ENCODE measurements at regions not wholly inside any gene's neighbourhood (a gene's known extent, or its start where the extent isn't known, plus 50 kb on each side); places are given as distances from the start of the nearest gene placed in this dataset.

- TF ChIP-seq ZBTB33 (IDR thresholded peaks at IDR 0.05; ENCODE audit: borderline replicate concordance, low read depth) = no peak
- no peak for TF ChIP-seq TEAD4 (IDR thresholded peaks at IDR 0.05; ENCODE audit: borderline replicate concordance, insufficient read depth)
- no peak for TF ChIP-seq USF1 (IDR thresholded peaks at IDR 0.05; ENCODE audit: borderline replicate concordance, low read depth)
- TF ChIP-seq MXI1 (IDR thresholded peaks at IDR 0.05; ENCODE audit: low read depth, low read length) = no peak
- no peak for TF ChIP-seq SMC3 (IDR thresholded peaks at IDR 0.05; ENCODE audit: low read depth, low read length)
- no peak for TF ChIP-seq RCOR1 (IDR thresholded peaks at IDR 0.05; ENCODE audit: low read length)
Measured at GRCh38 chr10:7471720-7472367, 61.0 kb upstream of the SFMBT2 start (continued).

- no peak overlapping the region for H3K4me2 ChIP-seq
- CTCF ChIA-PET = no interaction called here
- no peak for TF ChIP-seq USF1 (IDR thresholded peaks at IDR 0.05; ENCODE audit: borderline replicate concordance, low read depth)
- no peak for TF ChIP-seq FOSL2 (IDR thresholded peaks at IDR 0.05; ENCODE audit: borderline replicate concordance, low read depth)
- TF ChIP-seq EZH2phosphoT487 (IDR thresholded peaks at IDR 0.05; ENCODE audit: borderline replicate concordance, low read depth) = no peak
- TF ChIP-seq MAX (IDR thresholded peaks at IDR 0.05; ENCODE audit: low read depth) = no peak
- TF ChIP-seq TEAD4 (IDR thresholded peaks at IDR 0.05; ENCODE audit: borderline replicate concordance, insufficient read depth) = no peak
- TF ChIP-seq REST (IDR thresholded peaks at IDR 0.05; ENCODE audit: low read depth, low read length) = no peak
- no peak for TF ChIP-seq RXRA (IDR thresholded peaks at IDR 0.05; ENCODE audit: borderline replicate concordance, low read depth)
- no peak for TF ChIP-seq TAF1 (IDR thresholded peaks at IDR 0.05; ENCODE audit: borderline replicate concordance, low read depth, low read length)
- TF ChIP-seq POLR2AphosphoS5 (IDR thresholded peaks at IDR 0.05; ENCODE audit: low read depth, low read length) = no peak
- no peak for TF ChIP-seq ZBTB33 (IDR thresholded peaks at IDR 0.05; ENCODE audit: borderline replicate concordance, low read depth)
- no peak overlapping the region for H3K27ac ChIP-seq (ENCODE audit: low read depth in 2 of 2, low read length in 1 of 2)
- 38% methylated on average over 2 of the region's 2 CpGs for WGBS (ENCODE audit: low lambda C conversion rate)
- H3K79me2 ChIP-seq (ENCODE audit: insufficient read depth) = no peaks in the 10 kb centered on the region
- no peaks in the 10 kb centered on the region for H3K9me2 ChIP-seq
- no peaks in the 10 kb centered on the region for H3F3A ChIP-seq (replicated peaks; ENCODE audit: insufficient read depth)
- H2AFZ ChIP-seq (ENCODE audit: low read depth) = no peak overlapping the region
- H4K20me1 ChIP-seq (ENCODE audit: insufficient read depth) = no peaks in the 10 kb centered on the region
- H3K9me3 ChIP-seq = no peaks in the 10 kb centered on the region
- H3K4me3 ChIP-seq (ENCODE audit: low read depth in 2 of 2, low read length in 1 of 2) = no peak overlapping the region
- H3K4me1 ChIP-seq (ENCODE audit: control insufficient read depth in 1 of 2, insufficient read depth in 2 of 2, low read depth in 1 of 2, low read length in 1 of 2) = peaks cover 0 to 4% of the 10 kb centered on the region in 2 experiments; a peak in 1 of 4 replicates
- no peaks in the 10 kb centered on the region for H3K36me3 ChIP-seq (replicated peaks in 1 of 2; ENCODE audit: control insufficient read depth in 1 of 2, insufficient read depth in 2 of 2, low read length in 1 of 2)
- no peaks in the 10 kb centered on the region for H3K27me3 ChIP-seq (ENCODE audit: insufficient read depth)
- DNase-seq = no peak
- POLR2A ChIA-PET = no interaction called here
- H3K9ac ChIP-seq = no peak overlapping the region
Measured at GRCh38 chr10:7470371-7470770, 59.5 kb upstream of the SFMBT2 start.

Data from SK-N-SH (cell line).